ENCODE measurements at regions not wholly inside any gene's neighbourhood (a gene's known extent, or its start where the extent isn't known, plus 50 kb on each side); places are given as distances from the start of the nearest gene placed in this dataset.

DNA sequence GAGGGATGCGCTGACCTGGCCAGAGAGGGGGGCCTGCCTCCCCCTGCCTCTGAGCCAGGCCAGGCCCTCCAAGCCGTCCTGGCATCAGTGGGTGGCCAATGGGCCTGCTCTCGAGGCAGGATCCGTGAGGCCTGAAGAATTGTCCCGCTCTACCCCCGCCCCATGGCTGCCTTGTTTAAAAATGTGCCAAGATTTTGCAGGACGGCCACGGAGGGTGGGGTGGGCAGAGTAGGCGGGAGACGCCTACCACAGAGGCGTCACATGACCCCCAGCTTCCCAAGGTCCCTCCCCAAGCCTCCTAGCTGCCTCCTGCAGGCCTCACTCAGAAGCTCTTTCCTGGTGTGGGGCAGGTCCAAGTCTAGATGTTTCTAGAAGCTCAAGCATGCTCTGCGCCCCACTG is 69.5 kb downstream of the ENGASE start:
- Mint-ChIP-seq H3K27me3 (ENCODE audit: low read depth) (no peaks in the 10 kb centered on the region), H3K4me3 (no peak overlapping the region), H3K9me3 (peaks cover under 1% of the 10 kb centered on the region), H3K27ac (no peak overlapping the region), H3K36me3 (no peaks in the 10 kb centered on the region), H3K4me1 (no peaks in the 10 kb centered on the region)
- CTCF ChIA-PET = interaction anchor here (1.3 kb wide), 1 partner anchor 247 kb away, joined by 4 read pairs; no protein-coding TSS in a partner anchor
- no peak for ATAC-seq
- no peak for DNase-seq (ENCODE audit: low spot score)
- TF ChIP-seq, protein P1, sequence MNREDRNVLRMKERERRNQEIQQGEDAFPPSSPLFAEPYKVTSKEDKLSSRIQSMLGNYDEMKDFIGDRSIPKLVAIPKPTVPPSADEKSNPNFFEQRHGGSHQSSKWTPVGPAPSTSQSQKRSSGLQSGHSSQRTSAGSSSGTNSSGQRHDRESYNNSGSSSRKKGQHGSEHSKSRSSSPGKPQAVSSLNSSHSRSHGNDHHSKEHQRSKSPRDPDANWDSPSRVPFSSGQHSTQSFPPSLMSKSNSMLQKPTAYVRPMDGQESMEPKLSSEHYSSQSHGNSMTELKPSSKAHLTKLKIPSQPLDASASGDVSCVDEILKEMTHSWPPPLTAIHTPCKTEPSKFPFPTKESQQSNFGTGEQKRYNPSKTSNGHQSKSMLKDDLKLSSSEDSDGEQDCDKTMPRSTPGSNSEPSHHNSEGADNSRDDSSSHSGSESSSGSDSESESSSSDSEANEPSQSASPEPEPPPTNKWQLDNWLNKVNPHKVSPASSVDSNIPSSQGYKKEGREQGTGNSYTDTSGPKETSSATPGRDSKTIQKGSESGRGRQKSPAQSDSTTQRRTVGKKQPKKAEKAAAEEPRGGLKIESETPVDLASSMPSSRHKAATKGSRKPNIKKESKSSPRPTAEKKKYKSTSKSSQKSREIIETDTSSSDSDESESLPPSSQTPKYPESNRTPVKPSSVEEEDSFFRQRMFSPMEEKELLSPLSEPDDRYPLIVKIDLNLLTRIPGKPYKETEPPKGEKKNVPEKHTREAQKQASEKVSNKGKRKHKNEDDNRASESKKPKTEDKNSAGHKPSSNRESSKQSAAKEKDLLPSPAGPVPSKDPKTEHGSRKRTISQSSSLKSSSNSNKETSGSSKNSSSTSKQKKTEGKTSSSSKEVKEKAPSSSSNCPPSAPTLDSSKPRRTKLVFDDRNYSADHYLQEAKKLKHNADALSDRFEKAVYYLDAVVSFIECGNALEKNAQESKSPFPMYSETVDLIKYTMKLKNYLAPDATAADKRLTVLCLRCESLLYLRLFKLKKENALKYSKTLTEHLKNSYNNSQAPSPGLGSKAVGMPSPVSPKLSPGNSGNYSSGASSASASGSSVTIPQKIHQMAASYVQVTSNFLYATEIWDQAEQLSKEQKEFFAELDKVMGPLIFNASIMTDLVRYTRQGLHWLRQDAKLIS (CRISPR knock-in tag; IDR thresholded peaks at IDR 0.05; ENCODE audit: borderline replicate concordance) = no peak
- TF ChIP-seq USF2 (CRISPR knock-in tag; IDR thresholded peaks at IDR 0.05) = peak; percentile 72
- peak; percentile 42; the same call in 1 of the 2 replicates for TF ChIP-seq USF1 (CRISPR knock-in tag; IDR thresholded peaks at IDR 0.05)
- POLR2A ChIA-PET = no interaction called here

DNA sequence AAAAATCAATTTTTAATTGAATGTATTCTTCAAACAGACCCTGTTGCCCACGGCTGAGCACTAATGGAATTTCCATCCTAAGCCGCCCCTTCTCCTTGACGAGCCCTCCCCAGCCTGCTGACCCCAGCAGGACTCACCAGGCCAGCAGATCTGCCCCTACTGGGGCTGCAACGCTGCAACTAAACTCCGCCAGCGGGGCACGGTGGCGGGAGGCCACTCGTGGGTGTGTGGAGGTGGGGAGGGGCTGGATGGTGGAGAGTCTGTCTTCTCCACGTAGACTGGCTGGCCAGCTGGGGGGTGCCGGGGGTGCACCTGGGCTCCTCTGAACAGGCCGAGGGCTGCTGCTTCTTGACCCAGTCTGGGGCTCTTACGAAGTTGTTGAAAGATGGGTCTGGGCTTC is 67.8 kb downstream of the ENGASE start:
- CTCF ChIA-PET = no interaction called here
- H3K27me3 Mint-ChIP-seq (ENCODE audit: low read depth) = no peaks in the 10 kb centered on the region
- no peaks in the 10 kb centered on the region for H3K4me1 Mint-ChIP-seq
- ATAC-seq = no peak
- POLR2A ChIA-PET = no interaction called here
- H3K9me3 Mint-ChIP-seq = peaks cover 11% of the 10 kb centered on the region
- no peak for DNase-seq (ENCODE audit: low spot score)
- no peak overlapping the region for H3K27ac Mint-ChIP-seq
- H3K36me3 Mint-ChIP-seq = no peaks in the 10 kb centered on the region
- H3K4me3 Mint-ChIP-seq = no peak overlapping the region
- no peak for TF ChIP-seq OVOL2 (CRISPR knock-in tag; IDR thresholded peaks at IDR 0.05; ENCODE audit: borderline replicate concordance)
- TF ChIP-seq SOX15 (CRISPR knock-in tag; IDR thresholded peaks at IDR 0.05) = no peak
- TF ChIP-seq, protein P2, sequence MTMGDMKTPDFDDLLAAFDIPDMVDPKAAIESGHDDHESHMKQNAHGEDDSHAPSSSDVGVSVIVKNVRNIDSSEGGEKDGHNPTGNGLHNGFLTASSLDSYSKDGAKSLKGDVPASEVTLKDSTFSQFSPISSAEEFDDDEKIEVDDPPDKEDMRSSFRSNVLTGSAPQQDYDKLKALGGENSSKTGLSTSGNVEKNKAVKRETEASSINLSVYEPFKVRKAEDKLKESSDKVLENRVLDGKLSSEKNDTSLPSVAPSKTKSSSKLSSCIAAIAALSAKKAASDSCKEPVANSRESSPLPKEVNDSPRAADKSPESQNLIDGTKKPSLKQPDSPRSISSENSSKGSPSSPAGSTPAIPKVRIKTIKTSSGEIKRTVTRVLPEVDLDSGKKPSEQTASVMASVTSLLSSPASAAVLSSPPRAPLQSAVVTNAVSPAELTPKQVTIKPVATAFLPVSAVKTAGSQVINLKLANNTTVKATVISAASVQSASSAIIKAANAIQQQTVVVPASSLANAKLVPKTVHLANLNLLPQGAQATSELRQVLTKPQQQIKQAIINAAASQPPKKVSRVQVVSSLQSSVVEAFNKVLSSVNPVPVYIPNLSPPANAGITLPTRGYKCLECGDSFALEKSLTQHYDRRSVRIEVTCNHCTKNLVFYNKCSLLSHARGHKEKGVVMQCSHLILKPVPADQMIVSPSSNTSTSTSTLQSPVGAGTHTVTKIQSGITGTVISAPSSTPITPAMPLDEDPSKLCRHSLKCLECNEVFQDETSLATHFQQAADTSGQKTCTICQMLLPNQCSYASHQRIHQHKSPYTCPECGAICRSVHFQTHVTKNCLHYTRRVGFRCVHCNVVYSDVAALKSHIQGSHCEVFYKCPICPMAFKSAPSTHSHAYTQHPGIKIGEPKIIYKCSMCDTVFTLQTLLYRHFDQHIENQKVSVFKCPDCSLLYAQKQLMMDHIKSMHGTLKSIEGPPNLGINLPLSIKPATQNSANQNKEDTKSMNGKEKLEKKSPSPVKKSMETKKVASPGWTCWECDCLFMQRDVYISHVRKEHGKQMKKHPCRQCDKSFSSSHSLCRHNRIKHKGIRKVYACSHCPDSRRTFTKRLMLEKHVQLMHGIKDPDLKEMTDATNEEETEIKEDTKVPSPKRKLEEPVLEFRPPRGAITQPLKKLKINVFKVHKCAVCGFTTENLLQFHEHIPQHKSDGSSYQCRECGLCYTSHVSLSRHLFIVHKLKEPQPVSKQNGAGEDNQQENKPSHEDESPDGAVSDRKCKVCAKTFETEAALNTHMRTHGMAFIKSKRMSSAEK (CRISPR knock-in tag; IDR thresholded peaks at IDR 0.05; ENCODE audit: borderline replicate concordance) = no peak
- TF ChIP-seq ZBTB21 (CRISPR knock-in tag; IDR thresholded peaks at IDR 0.05; ENCODE audit: borderline replicate concordance) = no peak
- TF ChIP-seq ARID4B (CRISPR knock-in tag; IDR thresholded peaks at IDR 0.05; ENCODE audit: borderline replicate concordance) = no peak
- TF ChIP-seq NFATC4 (CRISPR knock-in tag; IDR thresholded peaks at IDR 0.05) = no peak
- TF ChIP-seq, protein P3, sequence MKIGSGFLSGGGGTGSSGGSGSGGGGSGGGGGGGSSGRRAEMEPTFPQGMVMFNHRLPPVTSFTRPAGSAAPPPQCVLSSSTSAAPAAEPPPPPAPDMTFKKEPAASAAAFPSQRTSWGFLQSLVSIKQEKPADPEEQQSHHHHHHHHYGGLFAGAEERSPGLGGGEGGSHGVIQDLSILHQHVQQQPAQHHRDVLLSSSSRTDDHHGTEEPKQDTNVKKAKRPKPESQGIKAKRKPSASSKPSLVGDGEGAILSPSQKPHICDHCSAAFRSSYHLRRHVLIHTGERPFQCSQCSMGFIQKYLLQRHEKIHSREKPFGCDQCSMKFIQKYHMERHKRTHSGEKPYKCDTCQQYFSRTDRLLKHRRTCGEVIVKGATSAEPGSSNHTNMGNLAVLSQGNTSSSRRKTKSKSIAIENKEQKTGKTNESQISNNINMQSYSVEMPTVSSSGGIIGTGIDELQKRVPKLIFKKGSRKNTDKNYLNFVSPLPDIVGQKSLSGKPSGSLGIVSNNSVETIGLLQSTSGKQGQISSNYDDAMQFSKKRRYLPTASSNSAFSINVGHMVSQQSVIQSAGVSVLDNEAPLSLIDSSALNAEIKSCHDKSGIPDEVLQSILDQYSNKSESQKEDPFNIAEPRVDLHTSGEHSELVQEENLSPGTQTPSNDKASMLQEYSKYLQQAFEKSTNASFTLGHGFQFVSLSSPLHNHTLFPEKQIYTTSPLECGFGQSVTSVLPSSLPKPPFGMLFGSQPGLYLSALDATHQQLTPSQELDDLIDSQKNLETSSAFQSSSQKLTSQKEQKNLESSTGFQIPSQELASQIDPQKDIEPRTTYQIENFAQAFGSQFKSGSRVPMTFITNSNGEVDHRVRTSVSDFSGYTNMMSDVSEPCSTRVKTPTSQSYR (CRISPR knock-in tag; IDR thresholded peaks at IDR 0.05) = no peak
- TF ChIP-seq, protein P4, sequence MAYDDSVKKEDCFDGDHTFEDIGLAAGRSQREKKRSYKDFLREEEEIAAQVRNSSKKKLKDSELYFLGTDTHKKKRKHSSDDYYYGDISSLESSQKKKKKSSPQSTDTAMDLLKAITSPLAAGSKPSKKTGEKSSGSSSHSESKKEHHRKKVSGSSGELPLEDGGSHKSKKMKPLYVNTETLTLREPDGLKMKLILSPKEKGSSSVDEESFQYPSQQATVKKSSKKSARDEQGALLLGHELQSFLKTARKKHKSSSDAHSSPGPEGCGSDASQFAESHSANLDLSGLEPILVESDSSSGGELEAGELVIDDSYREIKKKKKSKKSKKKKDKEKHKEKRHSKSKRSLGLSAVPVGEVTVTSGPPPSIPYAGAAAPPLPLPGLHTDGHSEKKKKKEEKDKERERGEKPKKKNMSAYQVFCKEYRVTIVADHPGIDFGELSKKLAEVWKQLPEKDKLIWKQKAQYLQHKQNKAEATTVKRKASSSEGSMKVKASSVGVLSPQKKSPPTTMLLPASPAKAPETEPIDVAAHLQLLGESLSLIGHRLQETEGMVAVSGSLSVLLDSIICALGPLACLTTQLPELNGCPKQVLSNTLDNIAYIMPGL (CRISPR knock-in tag; IDR thresholded peaks at IDR 0.05) = no peak
- TF ChIP-seq, protein P5, sequence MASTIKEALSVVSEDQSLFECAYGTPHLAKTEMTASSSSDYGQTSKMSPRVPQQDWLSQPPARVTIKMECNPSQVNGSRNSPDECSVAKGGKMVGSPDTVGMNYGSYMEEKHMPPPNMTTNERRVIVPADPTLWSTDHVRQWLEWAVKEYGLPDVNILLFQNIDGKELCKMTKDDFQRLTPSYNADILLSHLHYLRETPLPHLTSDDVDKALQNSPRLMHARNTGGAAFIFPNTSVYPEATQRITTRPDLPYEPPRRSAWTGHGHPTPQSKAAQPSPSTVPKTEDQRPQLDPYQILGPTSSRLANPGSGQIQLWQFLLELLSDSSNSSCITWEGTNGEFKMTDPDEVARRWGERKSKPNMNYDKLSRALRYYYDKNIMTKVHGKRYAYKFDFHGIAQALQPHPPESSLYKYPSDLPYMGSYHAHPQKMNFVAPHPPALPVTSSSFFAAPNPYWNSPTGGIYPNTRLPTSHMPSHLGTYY (CRISPR knock-in tag; IDR thresholded peaks at IDR 0.05) = no peak
- TF ChIP-seq JAZF1 (CRISPR knock-in tag; IDR thresholded peaks at IDR 0.05) = no peak
- no peak for TF ChIP-seq CBFB (CRISPR knock-in tag; IDR thresholded peaks at IDR 0.05; ENCODE audit: low read depth)

All from WTC11 (cell line).